GM23248 (cell line): ENCODE measurements at regions not wholly inside any gene's neighbourhood (a gene's known extent, or its start where the extent isn't known, plus 50 kb on each side); places are given as distances from the start of the nearest gene placed in this dataset.

Experiments used
- EZH2 ChIP-seq: fragments of 200-600 bp; sonication (generic); IDR thresholded peaks from 2 replicates; pipeline ENCODE4 v1.6.1; 2018; ENCODE audit warnings: antibody characterized with exemption, mild to moderate bottlenecking; ENCODE audit not compliant: insufficient read depth, poor library complexity, severe bottlenecking
- EZH2phosphoT487 ChIP-seq: fragments of 200-600 bp; sonication (generic); IDR thresholded peaks from 2 replicates; pipeline ENCODE4 v1.6.1; 2018; ENCODE audit warnings: antibody characterized with exemption, moderate library complexity, mild to moderate bottlenecking, low read depth; ENCODE audit not compliant: insufficient read depth

- TF ChIP-seq EZH2 (no peak), EZH2phosphoT487 (no peak)
Measured at GRCh38 chr20:21835042-21835441, 129.6 kb downstream of the PAX1 start.
